Keratinocyte (primary cell): ENCODE measurements at regions not wholly inside any gene's neighbourhood (a gene's known extent, or its start where the extent isn't known, plus 50 kb on each side); places are given as distances from the start of the nearest gene placed in this dataset.

Experiments
- EZH2 ChIP-seq: IDR thresholded peaks from one replicate; pipeline ENCODE4 v1.6.1; 2012; ENCODE audit warnings: inconsistent platforms, mild to moderate bottlenecking, low read length, moderate library complexity
- TF ChIP-seq, protein P1 (sequence below), 3 experiments: IDR thresholded peaks in 1 of 3; conservative IDR thresholded peaks in 1 of 3; optimal IDR thresholded peaks in 1 of 3; 2 replicates in 2 of 3; 3 replicates in 1 of 3; pipeline versions ENCODE3 to v1.5.1; 2011; ENCODE audit warnings: low read length in 3 of 3, mild to moderate bottlenecking in 3 of 3, moderate library complexity in 2 of 3, control low read depth in 1 of 3, inconsistent platforms in 1 of 3; ENCODE audit not compliant: insufficient read depth in 2 of 3; ENCODE audit errors: extremely low read depth in 1 of 3

DNA sequence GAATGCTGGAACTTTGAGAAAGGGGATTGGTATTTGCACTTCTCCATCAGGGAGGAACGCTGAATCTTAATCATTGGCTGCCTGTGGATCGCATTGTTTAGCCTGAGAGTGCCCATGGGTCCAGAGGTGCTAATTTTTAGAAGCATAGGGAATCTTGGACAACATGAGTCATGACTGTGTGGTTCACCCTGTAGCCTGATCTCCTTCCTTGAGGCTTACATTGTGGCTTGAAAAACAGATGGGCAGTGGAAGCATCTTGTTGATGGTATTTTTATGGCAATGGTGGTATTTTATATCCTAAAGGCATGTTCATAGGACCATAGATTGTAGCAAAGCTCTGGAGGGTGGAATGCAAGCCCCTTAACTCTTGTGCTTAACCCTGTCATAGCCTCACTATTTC lies 99.2 kb upstream of the DBX1 start:
- TF ChIP-seq, protein P1, sequence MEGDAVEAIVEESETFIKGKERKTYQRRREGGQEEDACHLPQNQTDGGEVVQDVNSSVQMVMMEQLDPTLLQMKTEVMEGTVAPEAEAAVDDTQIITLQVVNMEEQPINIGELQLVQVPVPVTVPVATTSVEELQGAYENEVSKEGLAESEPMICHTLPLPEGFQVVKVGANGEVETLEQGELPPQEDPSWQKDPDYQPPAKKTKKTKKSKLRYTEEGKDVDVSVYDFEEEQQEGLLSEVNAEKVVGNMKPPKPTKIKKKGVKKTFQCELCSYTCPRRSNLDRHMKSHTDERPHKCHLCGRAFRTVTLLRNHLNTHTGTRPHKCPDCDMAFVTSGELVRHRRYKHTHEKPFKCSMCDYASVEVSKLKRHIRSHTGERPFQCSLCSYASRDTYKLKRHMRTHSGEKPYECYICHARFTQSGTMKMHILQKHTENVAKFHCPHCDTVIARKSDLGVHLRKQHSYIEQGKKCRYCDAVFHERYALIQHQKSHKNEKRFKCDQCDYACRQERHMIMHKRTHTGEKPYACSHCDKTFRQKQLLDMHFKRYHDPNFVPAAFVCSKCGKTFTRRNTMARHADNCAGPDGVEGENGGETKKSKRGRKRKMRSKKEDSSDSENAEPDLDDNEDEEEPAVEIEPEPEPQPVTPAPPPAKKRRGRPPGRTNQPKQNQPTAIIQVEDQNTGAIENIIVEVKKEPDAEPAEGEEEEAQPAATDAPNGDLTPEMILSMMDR (optimal IDR thresholded peaks at IDR 0.05 in 1 of 3, IDR thresholded peaks at IDR 0.05 in 1 of 3, conservative IDR thresholded peaks at IDR 0.05 in 1 of 3; ENCODE audit: extremely low read depth in 1 of 3, insufficient read depth in 2 of 3, low read length in 3 of 3): no peak
- TF ChIP-seq EZH2: no peak
